Keratinocyte (primary cell): ENCODE measurements at regions not wholly inside any gene's neighbourhood (a gene's known extent, or its start where the extent isn't known, plus 50 kb on each side); places are given as distances from the start of the nearest gene placed in this dataset.

Experiments used
- DNase-seq: peaks from one replicate; pipeline ENCODE4 v3.0.0-alpha.2; 2011; ENCODE audit warnings: low read depth, missing footprints, low spot score
- FAIRE-seq: peaks from 2 replicates; lab custom pipeline; 2011; peaks lifted over from hg19 to GRCh38; lab: Jason Lieb, UNC
- H2AFZ ChIP-seq: 2 replicates; pipeline ENCODE4 v1.6.0; 2012; ENCODE audit warnings: low read length, control low read depth, inconsistent platforms; ENCODE audit not compliant: control insufficient read depth
- H3K27ac ChIP-seq: 2 replicates; pipeline ENCODE4 v1.5.1; 2011; ENCODE audit warnings: low read length; ENCODE audit not compliant: control insufficient read depth, insufficient read depth
- H3K27me3 ChIP-seq: 3 replicates; pipeline ENCODE4 v1.6.0; 2011; ENCODE audit warnings: low read length; ENCODE audit not compliant: control insufficient read depth, insufficient read depth; ENCODE audit errors: extremely low read depth
- H3K36me3 ChIP-seq, 2 experiments: 2 replicates in 1 of 2; 3 replicates in 1 of 2; pipeline ENCODE4 v1.5.1; 2011; ENCODE audit warnings: low read length in 2 of 2, mild to moderate bottlenecking in 1 of 2; ENCODE audit not compliant: control insufficient read depth in 2 of 2, insufficient read depth in 2 of 2; ENCODE audit errors: extremely low read depth in 1 of 2
- H3K4me1 ChIP-seq: 3 replicates; pipeline ENCODE4 v1.5.1; 2011; ENCODE audit warnings: low read length; ENCODE audit not compliant: control insufficient read depth, insufficient read depth; ENCODE audit errors: extremely low read depth
- H3K4me2 ChIP-seq: 3 replicates; pipeline ENCODE4 v1.6.0; 2011; ENCODE audit warnings: low read depth, low read length; ENCODE audit not compliant: control insufficient read depth, insufficient read depth; ENCODE audit errors: extremely low read depth
- H3K4me3 ChIP-seq, 3 experiments: fragments of 200-600 bp in 1 of 3; sonication (generic) in 1 of 3; 2 replicates in 2 of 3; 3 replicates in 1 of 3; pipeline ENCODE4 v1.5.1; 2011 to 2016; ENCODE audit warnings: low read length in 3 of 3, mild to moderate bottlenecking in 3 of 3, control low read depth in 2 of 3, inconsistent platforms in 1 of 3, low read depth in 1 of 3, mixed read lengths in 1 of 3, mixed run types in 1 of 3, moderate library complexity in 1 of 3; ENCODE audit not compliant: control insufficient read depth in 2 of 3, insufficient read depth in 2 of 3; ENCODE audit errors: extremely low read depth in 1 of 3
- H3K79me2 ChIP-seq: 2 replicates; pipeline ENCODE4 v1.6.0; 2012; ENCODE audit warnings: low read length; ENCODE audit not compliant: control insufficient read depth, insufficient read depth
- H3K9ac ChIP-seq: 3 replicates; pipeline ENCODE4 v1.6.0; 2011; ENCODE audit warnings: low read length; ENCODE audit not compliant: control insufficient read depth, insufficient read depth; ENCODE audit errors: extremely low read depth
- H3K9me1 ChIP-seq: 3 replicates; pipeline ENCODE4 v1.6.0; 2011; ENCODE audit warnings: low read length; ENCODE audit not compliant: control insufficient read depth, insufficient read depth; ENCODE audit errors: extremely low read depth
- H3K9me3 ChIP-seq: 2 replicates; pipeline ENCODE4 v1.5.1; 2012; ENCODE audit warnings: low read depth, low read length; ENCODE audit not compliant: control insufficient read depth
- H4K20me1 ChIP-seq: 3 replicates; pipeline ENCODE4 v1.6.0; 2011; ENCODE audit warnings: low read length; ENCODE audit not compliant: control insufficient read depth, insufficient read depth; ENCODE audit errors: extremely low read depth
- EZH2 ChIP-seq: IDR thresholded peaks from one replicate; pipeline ENCODE4 v1.6.1; 2012; ENCODE audit warnings: inconsistent platforms, mild to moderate bottlenecking, low read length, moderate library complexity
- dilution Hi-C: fragments of 300-500 bp; cut with MboI; formaldehyde crosslinking; loops from one replicate; pipeline ENCODE4 v1.7.0; 2020; ENCODE audit warnings: low sequenced_read_pairs; ENCODE audit not compliant: extremely low pct_ligation_motif_present
- TF ChIP-seq, protein P1 (sequence below), 3 experiments: IDR thresholded peaks in 1 of 3; conservative IDR thresholded peaks in 1 of 3; optimal IDR thresholded peaks in 1 of 3; 2 replicates in 2 of 3; 3 replicates in 1 of 3; pipeline versions ENCODE3 to v1.5.1; 2011; ENCODE audit warnings: low read length in 3 of 3, mild to moderate bottlenecking in 3 of 3, moderate library complexity in 2 of 3, control low read depth in 1 of 3, inconsistent platforms in 1 of 3; ENCODE audit not compliant: insufficient read depth in 2 of 3; ENCODE audit errors: extremely low read depth in 1 of 3

GRCh38 chr21:18151046-18151445 lies 93.6 kb upstream of the CHODL start:
- Histone ChIP-seq H3K79me2 (no peaks in the 10 kb centered on the region), H3K36me3 (no peaks in the 10 kb centered on the region), H3K27ac (no peak overlapping the region), H3K9me3 (no peaks in the 10 kb centered on the region), H2AFZ (no peak overlapping the region), H4K20me1 (no peaks in the 10 kb centered on the region), H3K4me2 (no peak overlapping the region), H3K4me1 (no peaks in the 10 kb centered on the region), H3K9ac (no peak overlapping the region), H3K4me3 (no peak overlapping the region), H3K9me1 (no peaks in the 10 kb centered on the region), H3K27me3 (no peaks in the 10 kb centered on the region)
- no peak for TF ChIP-seq EZH2
- TF ChIP-seq, protein P1, sequence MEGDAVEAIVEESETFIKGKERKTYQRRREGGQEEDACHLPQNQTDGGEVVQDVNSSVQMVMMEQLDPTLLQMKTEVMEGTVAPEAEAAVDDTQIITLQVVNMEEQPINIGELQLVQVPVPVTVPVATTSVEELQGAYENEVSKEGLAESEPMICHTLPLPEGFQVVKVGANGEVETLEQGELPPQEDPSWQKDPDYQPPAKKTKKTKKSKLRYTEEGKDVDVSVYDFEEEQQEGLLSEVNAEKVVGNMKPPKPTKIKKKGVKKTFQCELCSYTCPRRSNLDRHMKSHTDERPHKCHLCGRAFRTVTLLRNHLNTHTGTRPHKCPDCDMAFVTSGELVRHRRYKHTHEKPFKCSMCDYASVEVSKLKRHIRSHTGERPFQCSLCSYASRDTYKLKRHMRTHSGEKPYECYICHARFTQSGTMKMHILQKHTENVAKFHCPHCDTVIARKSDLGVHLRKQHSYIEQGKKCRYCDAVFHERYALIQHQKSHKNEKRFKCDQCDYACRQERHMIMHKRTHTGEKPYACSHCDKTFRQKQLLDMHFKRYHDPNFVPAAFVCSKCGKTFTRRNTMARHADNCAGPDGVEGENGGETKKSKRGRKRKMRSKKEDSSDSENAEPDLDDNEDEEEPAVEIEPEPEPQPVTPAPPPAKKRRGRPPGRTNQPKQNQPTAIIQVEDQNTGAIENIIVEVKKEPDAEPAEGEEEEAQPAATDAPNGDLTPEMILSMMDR (optimal IDR thresholded peaks at IDR 0.05 in 1 of 3, IDR thresholded peaks at IDR 0.05 in 1 of 3, conservative IDR thresholded peaks at IDR 0.05 in 1 of 3; ENCODE audit: extremely low read depth in 1 of 3, insufficient read depth in 2 of 3, low read length in 3 of 3): no peak
- DNase-seq (no peak), FAIRE-seq (no peak)
- dilution Hi-C loops: no loop called here

GRCh38 chr21:18148401-18148800 lies 96.2 kb upstream of the CHODL start:
- FAIRE-seq (no peak), DNase-seq (no peak)
- H3K27ac ChIP-seq: no peak overlapping the region
- no peaks in the 10 kb centered on the region for H3K36me3 ChIP-seq
- H3K9me1 ChIP-seq: no peaks in the 10 kb centered on the region
- H3K4me2 ChIP-seq: no peak overlapping the region
- no peak overlapping the region for H3K4me3 ChIP-seq
- no peaks in the 10 kb centered on the region for H3K4me1 ChIP-seq
- H4K20me1 ChIP-seq: no peaks in the 10 kb centered on the region
- dilution Hi-C loops: no loop called here
- TF ChIP-seq, protein P1 (optimal IDR thresholded peaks at IDR 0.05 in 1 of 3, IDR thresholded peaks at IDR 0.05 in 1 of 3, conservative IDR thresholded peaks at IDR 0.05 in 1 of 3; ENCODE audit: extremely low read depth in 1 of 3, insufficient read depth in 2 of 3, low read length in 3 of 3): no peak
- no peak for TF ChIP-seq EZH2
- no peaks in the 10 kb centered on the region for H3K79me2 ChIP-seq
- no peaks in the 10 kb centered on the region for H3K9me3 ChIP-seq
- H3K9ac ChIP-seq: no peak overlapping the region
- no peaks in the 10 kb centered on the region for H3K27me3 ChIP-seq
- no peak overlapping the region for H2AFZ ChIP-seq
